ENCODE measurements at regions not wholly inside any gene's neighbourhood (a gene's known extent, or its start where the extent isn't known, plus 50 kb on each side); places are given as distances from the start of the nearest gene placed in this dataset.

GRCh38 chr2:222146488-222146887, 152.3 kb downstream of the PAX3 start:
- Histone ChIP-seq H3K4me1 (no peaks in the 10 kb centered on the region), H3K36me3 (no peaks in the 10 kb centered on the region), H3K9me3 (no peaks in the 10 kb centered on the region), H3K4me3 (no peak overlapping the region), H3K27me3 (no peaks in the 10 kb centered on the region), H3K27ac (no peak overlapping the region)
- intact Hi-C loops (cut with DNase I): no loop called here
- no peak for DNase-seq
- no peak for ATAC-seq
- no peak for TF ChIP-seq CTCF (IDR thresholded peaks at IDR 0.05)

GRCh38 chr2:222142027-222142426, 156.8 kb downstream of the PAX3 start:
- Histone ChIP-seq H3K27ac (no peak overlapping the region), H3K36me3 (no peaks in the 10 kb centered on the region), H3K4me1 (no peaks in the 10 kb centered on the region), H3K4me3 (no peak overlapping the region), H3K9me3 (no peaks in the 10 kb centered on the region), H3K27me3 (no peaks in the 10 kb centered on the region)
- DNase-seq: no peak
- intact Hi-C loops (cut with DNase I): no loop called here
- no peak for ATAC-seq
- TF ChIP-seq CTCF (IDR thresholded peaks at IDR 0.05): no peak

- intact Hi-C loops (cut with DNase I): no loop called here
- Histone ChIP-seq H3K4me3 (no peak overlapping the region), H3K27ac (no peak overlapping the region), H3K9me3 (no peaks in the 10 kb centered on the region), H3K36me3 (no peaks in the 10 kb centered on the region), H3K27me3 (no peaks in the 10 kb centered on the region), H3K4me1 (no peaks in the 10 kb centered on the region)
- ATAC-seq (no peak), DNase-seq (no peak)
- TF ChIP-seq CTCF (IDR thresholded peaks at IDR 0.05): no peak
Measured at GRCh38 chr2:222136106-222136630, 162.6 kb downstream of the PAX3 start.

GRCh38 chr2:222134654-222135053, 164.1 kb downstream of the PAX3 start:
- H3K9me3 ChIP-seq: no peaks in the 10 kb centered on the region
- ATAC-seq: peak; percentile 59
- intact Hi-C loops (cut with DNase I): no loop called here
- H3K27me3 ChIP-seq: no peaks in the 10 kb centered on the region
- no peaks in the 10 kb centered on the region for H3K4me1 ChIP-seq
- no peak for TF ChIP-seq CTCF (IDR thresholded peaks at IDR 0.05)
- no peak for DNase-seq
- H3K4me3 ChIP-seq: no peak overlapping the region
- no peak overlapping the region for H3K27ac ChIP-seq
- H3K36me3 ChIP-seq: no peaks in the 10 kb centered on the region

GRCh38 chr2:222133897-222134296, 164.9 kb downstream of the PAX3 start:
- ATAC-seq: peak; percentile 42
- TF ChIP-seq CTCF (IDR thresholded peaks at IDR 0.05): no peak
- no peak overlapping the region for H3K4me3 ChIP-seq

GRCh38 chr2:222130855-222131254, 167.9 kb downstream of the PAX3 start:
- no peak for ATAC-seq
- H3K4me1 ChIP-seq: no peaks in the 10 kb centered on the region
- TF ChIP-seq CTCF (IDR thresholded peaks at IDR 0.05): no peak
- no peaks in the 10 kb centered on the region for H3K27me3 ChIP-seq
- no peak overlapping the region for H3K4me3 ChIP-seq
- H3K9me3 ChIP-seq: no peaks in the 10 kb centered on the region
- no peaks in the 10 kb centered on the region for H3K36me3 ChIP-seq
- DNase-seq: no peak
- intact Hi-C loops (cut with DNase I): no loop called here
- H3K27ac ChIP-seq: no peak overlapping the region

More at GRCh38 chr2:222133897-222134296, 164.9 kb downstream of the PAX3 start:
- no peaks in the 10 kb centered on the region for H3K4me1 ChIP-seq
- no peak overlapping the region for H3K27ac ChIP-seq
- H3K36me3 ChIP-seq: no peaks in the 10 kb centered on the region
- no peaks in the 10 kb centered on the region for H3K27me3 ChIP-seq
- no peak for DNase-seq
- intact Hi-C loops (cut with DNase I): no loop called here
- no peaks in the 10 kb centered on the region for H3K9me3 ChIP-seq

Data from upper lobe of right lung (tissue), 1 donor.